Erythroblast (primary cell): ENCODE measurements at regions not wholly inside any gene's neighbourhood (a gene's known extent, or its start where the extent isn't known, plus 50 kb on each side); places are given as distances from the start of the nearest gene placed in this dataset.
A peak's percentile ranks its signal among the peaks of the same experiment; 100 is the strongest.

ENCODE experiments used
- DNase-seq, 2 experiments: peaks; one replicate each; lab custom pipeline; 2025; lab: John Stamatoyannopoulos, UW
- GATA1 ChIP-seq: IDR thresholded peaks from 2 replicates; pipeline ENCODE4 v1.6.1; 2011; ENCODE audit warnings: low read depth, mild to moderate bottlenecking, control low read depth, low read length, moderate library complexity
- POLR2A ChIP-seq: IDR thresholded peaks from 2 replicates; pipeline ENCODE4 v1.6.1; 2011; ENCODE audit warnings: mild to moderate bottlenecking, low read length

- no peak for TF ChIP-seq GATA1
- TF ChIP-seq POLR2A, result no peak
- DNase-seq, result no peak
These were observed 129.1 kb upstream of the CCDC179 start for GRCh38 chr11:22989371-22989770.

GRCh38 chr11:22991196-22991595 is 130.9 kb upstream of the CCDC179 start:
- DNase-seq, result no peak
- no peak for TF ChIP-seq POLR2A
- TF ChIP-seq GATA1, result no peak

GRCh38 chr11:23006730-23007129 is 146.5 kb upstream of the CCDC179 start:
- TF ChIP-seq POLR2A (no peak), GATA1 (no peak)
- no peak for DNase-seq

GRCh38 chr11:23010790-23011335 is 150.6 kb upstream of the CCDC179 start:
- no peak for DNase-seq
- TF ChIP-seq GATA1, result no peak
- TF ChIP-seq POLR2A, result no peak

GRCh38 chr11:23012930-23013329 is 152.7 kb upstream of the CCDC179 start:
- DNase-seq, result no peak
- no peak for TF ChIP-seq POLR2A
- no peak for TF ChIP-seq GATA1

- no peak for TF ChIP-seq GATA1
- no peak for TF ChIP-seq POLR2A
- DNase-seq, result no peak
These were observed 153.2 kb upstream of the CCDC179 start for GRCh38 chr11:23013509-23013908.

- TF ChIP-seq GATA1, result no peak
- no peak for TF ChIP-seq POLR2A
- peak; percentile 8 to 42 for DNase-seq
These were observed 161.1 kb upstream of the CCDC179 start for GRCh38 chr11:23021287-23021863.

GRCh38 chr11:23022854-23023253 is 162.6 kb upstream of the CCDC179 start:
- TF ChIP-seq POLR2A (no peak), GATA1 (no peak)
- no peak for DNase-seq

- TF ChIP-seq POLR2A (no peak), GATA1 (no peak)
- no peak for DNase-seq
These were observed 163.0 kb upstream of the CCDC179 start for GRCh38 chr11:23023319-23023718.

- no peak for TF ChIP-seq POLR2A
- no peak for DNase-seq
These were observed 180.8 kb upstream of the CCDC179 start for GRCh38 chr11:23041001-23041503.

- DNase-seq, result no peak
- TF ChIP-seq GATA1 (no peak), POLR2A (no peak)
These were observed 198.4 kb upstream of the CCDC179 start for GRCh38 chr11:23058656-23059055.

- TF ChIP-seq POLR2A, result no peak
- no peak for TF ChIP-seq GATA1
- DNase-seq, result no peak
These were observed 203.0 kb upstream of the CCDC179 start for GRCh38 chr11:23063276-23063675.

- no peak for DNase-seq
- TF ChIP-seq GATA1 (no peak), POLR2A (no peak)
These were observed 218.2 kb upstream of the CCDC179 start for GRCh38 chr11:23078289-23078971.

GRCh38 chr11:23079382-23079813 is 219.1 kb upstream of the CCDC179 start:
- DNase-seq, result no peak
- TF ChIP-seq POLR2A (no peak), GATA1 (no peak)
